Activated CD4-positive, CD25-positive, alpha-beta regulatory T cell treated with anti-CD3 and anti-CD28 coated beads, Interleukin-2, amount 50 U/mL, for 24 hours (primary cell): ENCODE measurements at regions not wholly inside any gene's neighbourhood (a gene's known extent, or its start where the extent isn't known, plus 50 kb on each side); places are given as distances from the start of the nearest gene placed in this dataset.

Experiments used
- ATAC-seq, 2 donors: fragments of 150-1000 bp; cut with Tn5 transposase; one replicate each; pipeline ENCODE4 v1.10.0; 2021; ENCODE audit warnings: mild to moderate bottlenecking in 1 of 2, moderate library complexity in 1 of 2

- ATAC-seq, result no peak
Measured at GRCh38 chr10:21167288-21168010, 270.3 kb upstream of the NEBL start.

GRCh38 chr10:21166557-21167287 lies 269.6 kb upstream of the NEBL start:
- ATAC-seq, result no peak

DNA sequence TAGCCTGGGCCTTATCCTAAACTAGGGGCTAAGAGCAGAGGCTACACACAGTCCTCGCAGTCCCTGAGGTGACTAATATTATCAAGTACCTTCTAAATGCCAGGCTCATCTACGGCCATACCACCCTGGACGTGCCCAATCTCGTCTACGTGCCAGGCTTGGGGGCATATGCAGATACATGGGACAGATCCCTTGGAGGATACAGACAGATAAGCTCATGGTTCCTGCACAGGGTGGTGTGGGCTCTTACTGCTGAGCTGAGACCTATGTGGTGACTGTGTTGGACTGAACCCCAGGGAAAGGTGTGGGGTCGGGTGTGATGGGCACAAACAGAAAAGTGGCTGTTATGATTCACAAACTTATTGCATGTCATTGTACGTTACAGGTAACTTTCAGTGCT lies 268.4 kb upstream of the NEBL start:
- ATAC-seq, result no peak

GRCh38 chr10:21164687-21165086 lies 267.6 kb upstream of the NEBL start:
- ATAC-seq, result no peak

GRCh38 chr10:21162948-21163347 lies 265.8 kb upstream of the NEBL start:
- no peak for ATAC-seq

DNA sequence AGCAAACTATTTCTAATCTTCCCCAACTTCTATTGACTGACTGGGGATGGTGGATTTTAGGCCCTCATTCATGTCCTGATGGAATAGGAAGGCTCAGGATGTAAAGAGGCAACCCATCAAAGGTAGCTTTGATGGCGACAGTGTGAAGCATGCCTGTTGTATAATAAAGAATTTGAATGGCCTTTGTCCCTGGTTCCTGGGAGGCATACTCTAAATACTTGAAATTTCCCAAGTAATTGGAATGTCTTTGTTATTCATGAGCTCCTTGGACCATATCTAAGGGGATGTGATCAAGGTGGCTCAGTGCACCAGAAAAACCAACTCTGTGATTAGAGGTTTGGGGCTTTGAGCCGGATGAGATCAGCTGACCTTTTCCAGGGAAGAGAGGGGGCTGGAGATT lies 264.5 kb upstream of the NEBL start:
- no peak for ATAC-seq

DNA sequence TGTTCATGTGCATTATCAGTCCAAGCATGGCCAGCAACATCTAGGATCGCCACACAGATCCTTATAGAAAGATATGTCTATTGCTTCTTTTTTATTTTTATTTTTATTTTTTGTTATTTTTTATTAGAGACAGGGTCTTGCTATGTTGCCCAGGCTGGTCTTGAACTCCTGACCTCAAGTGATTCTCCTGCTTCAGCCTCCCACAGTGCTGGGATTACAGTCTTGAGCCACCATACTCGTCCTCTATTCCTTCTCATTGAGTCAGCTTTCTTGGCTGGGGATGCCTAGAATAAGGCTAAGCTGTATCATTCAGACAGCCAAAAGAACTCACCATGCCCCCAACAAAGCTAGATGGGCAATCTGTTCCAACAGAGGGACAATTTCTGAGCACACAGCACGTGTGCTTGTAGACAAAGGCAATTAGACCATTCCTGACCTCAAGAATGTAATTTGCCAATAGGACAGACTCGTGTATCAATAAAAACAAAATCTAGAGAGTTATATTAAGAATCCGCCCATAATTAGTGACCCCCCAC lies 264.0 kb upstream of the NEBL start:
- ATAC-seq, result no peak

GRCh38 chr10:21160116-21160515 lies 263.0 kb upstream of the NEBL start:
- no peak for ATAC-seq

DNA sequence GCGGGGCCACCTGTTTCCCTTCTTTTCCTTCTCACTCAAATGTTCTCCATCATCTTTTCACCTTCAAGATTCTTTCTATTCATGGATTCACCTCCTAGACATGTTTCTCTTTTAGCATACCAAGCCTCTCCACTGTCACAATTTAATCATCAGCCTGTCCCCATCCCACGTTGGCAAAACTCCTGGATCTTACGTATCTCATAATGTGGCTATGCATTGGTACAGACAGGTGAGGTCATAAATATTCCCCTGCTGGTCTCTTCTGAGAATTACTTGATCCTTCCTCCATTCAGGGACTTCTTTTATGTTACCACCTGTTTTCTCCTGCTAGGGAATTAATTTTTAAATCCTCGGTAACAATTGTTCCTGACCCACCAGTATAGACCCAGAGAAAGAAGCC lies 262.6 kb upstream of the NEBL start:
- ATAC-seq, result no peak

GRCh38 chr10:21158301-21158700 lies 261.2 kb upstream of the NEBL start:
- no peak for ATAC-seq

- no peak for ATAC-seq
Measured at GRCh38 chr10:21157664-21158063, 260.6 kb upstream of the NEBL start.

DNA sequence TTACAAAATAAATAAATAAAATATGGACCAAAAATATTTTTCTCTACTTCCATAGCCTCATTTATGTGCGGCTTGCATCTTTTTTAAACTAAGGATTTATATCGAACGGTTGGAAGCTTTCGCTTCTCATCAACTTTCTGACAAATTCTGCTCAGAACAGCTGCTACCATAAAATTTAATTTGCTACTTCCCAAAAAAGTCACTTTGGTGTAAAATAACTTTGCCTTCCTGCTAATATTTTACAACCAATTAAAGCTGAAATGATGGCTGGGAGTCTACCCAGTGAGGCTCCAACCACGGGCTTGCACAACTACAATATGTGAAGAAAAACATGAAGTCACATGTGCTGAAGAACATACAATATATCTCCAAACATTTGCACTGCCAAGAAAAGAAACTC lies 253.1 kb upstream of the NEBL start:
- ATAC-seq, result no peak

GRCh38 chr10:21146436-21146789 lies 249.3 kb upstream of the NEBL start:
- ATAC-seq, result no peak

- ATAC-seq, result no peak
Measured at GRCh38 chr10:21145751-21146435, 248.8 kb upstream of the NEBL start.

DNA sequence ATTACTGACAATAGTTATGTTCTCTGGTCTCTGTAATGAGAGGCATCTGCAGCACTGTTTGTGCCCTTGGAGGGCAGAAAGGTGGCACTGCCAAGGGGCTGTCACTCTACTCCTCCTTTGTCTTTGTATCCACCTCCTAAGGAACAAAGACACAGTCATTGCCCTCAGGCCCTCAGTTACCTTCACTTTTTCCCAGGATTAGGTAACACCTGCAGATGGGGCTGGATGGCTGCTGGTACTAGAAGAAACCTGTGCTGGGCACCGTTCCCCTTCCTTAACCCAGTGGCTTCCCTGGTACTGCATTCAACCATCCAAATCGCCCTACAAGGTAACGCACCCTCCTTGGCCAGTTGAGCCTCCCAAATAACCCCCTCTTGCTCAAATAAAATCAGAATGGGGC lies 246.9 kb upstream of the NEBL start:
- ATAC-seq, result no peak

DNA sequence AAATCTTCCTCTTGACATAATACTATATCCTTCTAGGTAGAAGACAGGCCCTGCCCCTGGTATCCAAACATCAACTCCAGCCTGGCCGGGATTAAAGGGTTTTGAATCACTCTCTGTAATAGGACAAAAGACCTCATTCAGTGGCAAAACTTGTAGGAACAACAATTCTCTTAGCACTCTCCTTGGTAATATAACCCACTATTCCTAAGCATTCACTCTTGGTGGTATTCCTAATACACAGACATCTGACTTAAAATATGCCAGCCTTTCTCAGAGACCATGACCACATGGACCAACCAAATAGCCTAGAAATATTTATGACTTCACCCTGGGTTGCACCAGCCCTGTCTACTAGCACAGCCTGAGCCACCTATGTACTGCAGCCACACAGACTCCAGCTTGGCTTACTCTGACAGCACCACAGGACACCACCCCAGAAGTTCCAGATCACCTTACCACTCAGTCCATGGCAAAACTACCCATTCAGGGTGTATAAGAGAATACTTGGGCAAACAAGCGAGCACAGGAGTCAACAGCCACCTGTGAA lies 244.9 kb upstream of the NEBL start:
- ATAC-seq, result no peak

GRCh38 chr10:21138769-21139340 lies 241.7 kb upstream of the NEBL start:
- no peak for ATAC-seq

GRCh38 chr10:21135023-21135931 lies 238.2 kb upstream of the NEBL start:
- no peak for ATAC-seq

- no peak for ATAC-seq
Measured at GRCh38 chr10:21134645-21135022, 237.5 kb upstream of the NEBL start.

DNA sequence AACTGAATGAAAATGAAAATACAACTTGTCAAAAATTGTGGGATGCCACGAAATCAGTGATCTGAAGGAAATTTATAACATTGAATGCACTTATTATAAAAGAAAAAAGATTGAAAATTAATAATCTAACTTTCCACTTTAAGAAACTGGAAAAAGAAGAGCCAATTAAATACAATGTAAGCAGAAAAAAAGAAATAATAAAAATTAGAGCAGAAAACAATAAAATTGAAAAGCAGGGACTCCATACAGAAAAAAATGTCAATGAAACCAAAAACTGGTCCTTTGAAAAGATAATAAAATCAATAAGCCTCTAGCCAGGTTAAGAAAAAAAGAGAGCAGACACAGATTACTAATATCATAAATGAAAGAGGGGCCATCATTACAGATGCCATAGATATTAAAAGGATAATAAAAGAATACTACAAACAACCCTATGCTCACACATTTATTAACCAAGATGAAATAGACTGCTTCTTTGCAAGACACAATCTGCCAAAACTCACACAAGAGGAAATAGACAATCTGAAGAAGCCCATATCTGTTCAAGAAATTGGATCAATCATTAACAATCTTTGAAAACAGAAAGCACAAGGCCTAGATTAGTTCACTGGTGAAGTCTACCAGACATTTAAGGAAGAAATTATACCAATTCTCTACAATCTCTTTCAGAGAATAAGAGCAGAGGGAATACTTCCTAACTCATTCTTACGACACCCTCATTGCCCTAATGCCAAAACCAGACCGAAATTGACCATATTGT lies 233.8 kb upstream of the NEBL start:
- no peak for ATAC-seq

GRCh38 chr10:21130108-21130507 lies 233.0 kb upstream of the NEBL start:
- ATAC-seq, result no peak
